Vagina (tissue), 2 donors: ENCODE measurements at regions not wholly inside any gene's neighbourhood (a gene's known extent, or its start where the extent isn't known, plus 50 kb on each side); places are given as distances from the start of the nearest gene placed in this dataset.

Experiments
- POLR2A ChIP-seq, 2 donors: fragments of 450-650 bp; IDR thresholded peaks; one replicate each; pipeline ENCODE4 v1.6.1; 2017; ENCODE audit warnings: antibody characterized with exemption in 2 of 2, mild to moderate bottlenecking in 2 of 2, moderate library complexity in 2 of 2
- POLR2AphosphoS5 ChIP-seq, 2 donors: sonication (generic); formaldehyde crosslinking; IDR thresholded peaks; one replicate each; pipeline ENCODE4 v1.9.0; 2017; ENCODE audit warnings: antibody characterized with exemption in 2 of 2, mild to moderate bottlenecking in 2 of 2, low read depth in 1 of 2; ENCODE audit not compliant: insufficient read depth in 1 of 2
- TF ChIP-seq, protein P1 (sequence below), 3 experiments: fragments of 450-650 bp in 2 of 3; fragments of 200-600 bp in 1 of 3; sonication (generic) in 1 of 3; IDR thresholded peaks; one replicate each; pipeline ENCODE4 v1.5.1; 2017 to 2019; ENCODE audit warnings: antibody characterized with exemption in 3 of 3, mild to moderate bottlenecking in 2 of 3, moderate library complexity in 2 of 3

GRCh38 chr6:156634048-156634447, 143.1 kb upstream of the ARID1B start:
- TF ChIP-seq, protein P1, sequence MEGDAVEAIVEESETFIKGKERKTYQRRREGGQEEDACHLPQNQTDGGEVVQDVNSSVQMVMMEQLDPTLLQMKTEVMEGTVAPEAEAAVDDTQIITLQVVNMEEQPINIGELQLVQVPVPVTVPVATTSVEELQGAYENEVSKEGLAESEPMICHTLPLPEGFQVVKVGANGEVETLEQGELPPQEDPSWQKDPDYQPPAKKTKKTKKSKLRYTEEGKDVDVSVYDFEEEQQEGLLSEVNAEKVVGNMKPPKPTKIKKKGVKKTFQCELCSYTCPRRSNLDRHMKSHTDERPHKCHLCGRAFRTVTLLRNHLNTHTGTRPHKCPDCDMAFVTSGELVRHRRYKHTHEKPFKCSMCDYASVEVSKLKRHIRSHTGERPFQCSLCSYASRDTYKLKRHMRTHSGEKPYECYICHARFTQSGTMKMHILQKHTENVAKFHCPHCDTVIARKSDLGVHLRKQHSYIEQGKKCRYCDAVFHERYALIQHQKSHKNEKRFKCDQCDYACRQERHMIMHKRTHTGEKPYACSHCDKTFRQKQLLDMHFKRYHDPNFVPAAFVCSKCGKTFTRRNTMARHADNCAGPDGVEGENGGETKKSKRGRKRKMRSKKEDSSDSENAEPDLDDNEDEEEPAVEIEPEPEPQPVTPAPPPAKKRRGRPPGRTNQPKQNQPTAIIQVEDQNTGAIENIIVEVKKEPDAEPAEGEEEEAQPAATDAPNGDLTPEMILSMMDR (IDR thresholded peaks at IDR 0.05): no peak
- TF ChIP-seq POLR2A (IDR thresholded peaks at IDR 0.05) (no peak), POLR2AphosphoS5 (IDR thresholded peaks at IDR 0.05; ENCODE audit: insufficient read depth in 1 of 2, low read depth in 1 of 2) (no peak)
